H1 (cell line): ENCODE measurements at regions not wholly inside any gene's neighbourhood (a gene's known extent, or its start where the extent isn't known, plus 50 kb on each side); places are given as distances from the start of the nearest gene placed in this dataset.

Experiments used
- CTCF ChIA-PET: fragments of 300-600 bp; sonication (Branson Sonifier 250); formaldehyde crosslinking; loops from one replicate; lab custom pipeline; 2021; ENCODE audit not compliant: partially characterized antibody; lab: Charles Lee
- POLR2A ChIA-PET: fragments of 300-600 bp; sonication (Branson Sonifier 250); formaldehyde crosslinking; loops from one replicate; lab custom pipeline; 2021; ENCODE audit warnings: inconsistent platforms; ENCODE audit not compliant: partially characterized antibody; lab: Charles Lee
- DNase-seq, 2 experiments: peaks; one replicate each; pipeline versions ENCODE4 v3.0.0 to v3.0.0-alpha.2; 2010 to 2022; ENCODE audit warnings: low spot score in 2 of 2, low read depth in 1 of 2, mixed read lengths in 1 of 2
- FAIRE-seq: peaks from 2 replicates; lab custom pipeline; 2011; peaks lifted over from hg19 to GRCh38; lab: Jason Lieb, UNC
- H2AFZ ChIP-seq: 2 replicates; pipeline ENCODE4 v1.8.1; 2012; ENCODE audit warnings: low read length, inconsistent platforms
- H2AK5ac ChIP-seq: 2 replicates; pipeline ENCODE4 v1.6.1; 2013; ENCODE audit warnings: low read depth, low read length
- H2BK120ac ChIP-seq: replicated peaks from 2 replicates; pipeline ENCODE3; 2013; ENCODE audit warnings: low read depth, low read length, inconsistent platforms
- H2BK12ac ChIP-seq: 2 replicates; pipeline ENCODE4 v1.6.1; 2013; ENCODE audit warnings: low read depth, low read length
- H2BK15ac ChIP-seq: 2 replicates; pipeline ENCODE4 v1.6.1; 2013; ENCODE audit warnings: low read length
- H2BK20ac ChIP-seq: 2 replicates; pipeline ENCODE4 v1.6.1; 2013; ENCODE audit warnings: low read length
- H2BK5ac ChIP-seq: 2 replicates; pipeline ENCODE4 v1.6.1; 2013; ENCODE audit warnings: low read depth, low read length
- H3K14ac ChIP-seq: 2 replicates; pipeline ENCODE4 v1.6.1; 2013; ENCODE audit warnings: inconsistent platforms; ENCODE audit not compliant: insufficient read length
- H3K18ac ChIP-seq: 2 replicates; pipeline ENCODE4 v1.6.1; 2013; ENCODE audit warnings: low read length; ENCODE audit errors: extremely low read depth
- H3K23ac ChIP-seq: 2 replicates; pipeline ENCODE4 v1.6.1; 2013; ENCODE audit warnings: inconsistent platforms; ENCODE audit not compliant: insufficient read length
- H3K23me2 ChIP-seq: 2 replicates; pipeline ENCODE4 v1.6.1; 2013; ENCODE audit warnings: low read depth, low read length
- H3K27ac ChIP-seq: 2 replicates; pipeline ENCODE4 v1.6.1; 2011; ENCODE audit warnings: low read depth, low read length, inconsistent platforms
- H3K27me3 ChIP-seq, 4 experiments: replicated peaks in 1 of 4; 1 replicate in 1 of 4; 2 replicates in 3 of 4; pipeline versions ENCODE4 v1.6.1 to v1.8.1; 2011 to 2013; ENCODE audit warnings: low read length in 3 of 4, mild to moderate bottlenecking in 3 of 4, inconsistent platforms in 2 of 4, mixed read lengths in 2 of 4, moderate library complexity in 1 of 4; ENCODE audit not compliant: control insufficient read depth in 3 of 4, insufficient read depth in 3 of 4; ENCODE audit errors: extremely low read depth in 1 of 4
- H3K36me3 ChIP-seq, 4 experiments: 2 replicates each; pipeline versions ENCODE4 v1.6.1 to v1.8.1; 2011 to 2013; ENCODE audit warnings: mild to moderate bottlenecking in 4 of 4, low read length in 3 of 4, moderate library complexity in 2 of 4, control low read depth in 1 of 4, inconsistent platforms in 1 of 4; ENCODE audit not compliant: insufficient read depth in 4 of 4, control insufficient read depth in 2 of 4
- H3K4ac ChIP-seq: replicated peaks from 2 replicates; pipeline ENCODE3; 2013; ENCODE audit warnings: low read length, low read depth, mixed read lengths, inconsistent platforms; ENCODE audit not compliant: insufficient read length
- H3K4me1 ChIP-seq, 4 experiments: replicated peaks in 1 of 4; 1 replicate in 1 of 4; 2 replicates in 3 of 4; pipeline versions ENCODE4 v1.6.1 to v1.8.1; 2011 to 2013; ENCODE audit warnings: low read length in 3 of 4, inconsistent platforms in 2 of 4, mixed read lengths in 1 of 4; ENCODE audit not compliant: insufficient read depth in 4 of 4, control insufficient read depth in 3 of 4
- H3K4me2 ChIP-seq, 2 experiments: 2 replicates each; pipeline versions ENCODE4 v1.6.1 to v1.8.1; 2011 to 2013; ENCODE audit warnings: low read depth in 2 of 2, low read length in 2 of 2, control low read depth in 1 of 2, inconsistent platforms in 1 of 2, mild to moderate bottlenecking in 1 of 2; ENCODE audit not compliant: insufficient read depth in 1 of 2
- H3K4me3 ChIP-seq, 4 experiments: fragments of 200-600, 300-600 bp in 1 of 4; sonication (generic), shearing (Covaris generic), sonication (Bioruptor Twin) in 1 of 4; 2 replicates each; pipeline versions ENCODE4 v1.5.1 to v1.8.1; 2011 to 2016; ENCODE audit warnings: low read length in 4 of 4, low read depth in 3 of 4, control low read depth in 2 of 4, inconsistent platforms in 2 of 4, mild to moderate bottlenecking in 2 of 4, mixed read lengths in 1 of 4, moderate library complexity in 1 of 4; ENCODE audit not compliant: insufficient read depth in 2 of 4; ENCODE audit errors: extremely low read depth in 1 of 4
- H3K56ac ChIP-seq: replicated peaks from 2 replicates; pipeline ENCODE3; 2013; ENCODE audit warnings: low read depth, mild to moderate bottlenecking, mixed read lengths, low read length, inconsistent platforms; ENCODE audit not compliant: insufficient read length
- H3K79me1 ChIP-seq: 2 replicates; pipeline ENCODE4 v1.6.1; 2013; ENCODE audit warnings: low read depth, low read length, control low read depth
- H3K79me2 ChIP-seq, 2 experiments: 2 replicates each; pipeline versions ENCODE4 v1.6.1 to v1.8.1; 2012 to 2013; ENCODE audit warnings: low read length in 2 of 2, mild to moderate bottlenecking in 2 of 2, inconsistent platforms in 1 of 2; ENCODE audit not compliant: insufficient read depth in 2 of 2, control insufficient read depth in 1 of 2
- H3K9ac ChIP-seq, 4 experiments: replicated peaks in 1 of 4; 1 replicate in 1 of 4; 2 replicates in 3 of 4; pipeline versions ENCODE4 v1.6.1 to v1.8.1; 2011 to 2013; ENCODE audit warnings: low read depth in 3 of 4, low read length in 3 of 4, control low read depth in 2 of 4, mild to moderate bottlenecking in 2 of 4, moderate library complexity in 2 of 4, inconsistent platforms in 1 of 4; ENCODE audit errors: extremely low read depth in 1 of 4
- H3K9me3 ChIP-seq, 2 experiments: 2 replicates each; pipeline versions ENCODE4 v1.6.1 to v1.8.1; 2012 to 2013; ENCODE audit warnings: mild to moderate bottlenecking in 2 of 2, moderate library complexity in 2 of 2, control low read depth in 1 of 2, inconsistent platforms in 1 of 2, low read depth in 1 of 2, low read length in 1 of 2, mixed read lengths in 1 of 2; ENCODE audit not compliant: insufficient read depth in 2 of 2
- H4K20me1 ChIP-seq, 2 experiments: replicated peaks in 1 of 2; 2 replicates each; pipeline versions ENCODE3 to v1.8.1; 2011 to 2013; ENCODE audit warnings: inconsistent platforms in 2 of 2, low read length in 2 of 2, mild to moderate bottlenecking in 1 of 2; ENCODE audit not compliant: insufficient read depth in 2 of 2, control insufficient read depth in 1 of 2
- H4K5ac ChIP-seq: 2 replicates; pipeline ENCODE4 v1.6.1; 2013; ENCODE audit warnings: low read length, low read depth, mixed read lengths, inconsistent platforms; ENCODE audit not compliant: insufficient read length
- H4K8ac ChIP-seq: 2 replicates; pipeline ENCODE4 v1.8.0; 2013; ENCODE audit warnings: mild to moderate bottlenecking, moderate library complexity, low read length, inconsistent platforms; ENCODE audit not compliant: insufficient read depth; ENCODE audit errors: extremely low read depth
- H4K91ac ChIP-seq: replicated peaks from 2 replicates; pipeline ENCODE3; 2013; ENCODE audit warnings: low read length, mixed read lengths, inconsistent platforms; ENCODE audit not compliant: insufficient read length
- CHD1 ChIP-seq: IDR thresholded peaks from 2 replicates; pipeline ENCODE4 v1.6.1; 2012; ENCODE audit warnings: low read depth, low read length, improper control_type of control experiment
- TEAD4 ChIP-seq: IDR thresholded peaks from 2 replicates; pipeline ENCODE4 v1.6.1; 2012; ENCODE audit warnings: low read depth, low read length, inconsistent platforms, mixed read lengths
- WGBS, 2 experiments: shearing (Covaris generic) in 1 of 2; methylation state at CpG; one replicate each; pipeline versions ENCODE4 v1.1.6 to v1.1.7; 2013 to 2015; ENCODE audit warnings: low lambda C conversion rate in 2 of 2, mixed read lengths in 2 of 2, inconsistent platforms in 1 of 2, low coverage in 1 of 2, missing lambda C conversion rate in 1 of 2; ENCODE audit not compliant: insufficient replicate concordance in 2 of 2, insufficient coverage in 1 of 2, insufficient read length in 1 of 2; ENCODE audit errors: extremely low coverage in 1 of 2, missing lambda C conversion rate in 1 of 2; 5-methylcytosine and 5-hydroxymethylcytosine counted together

- no peak overlapping the region for H3K18ac ChIP-seq
- no peak overlapping the region for H3K23ac ChIP-seq
- H3K79me1 ChIP-seq: no peaks in the 10 kb centered on the region
- no peak overlapping the region for H3K14ac ChIP-seq
- H2BK20ac ChIP-seq: no peak overlapping the region
- H3K4me1 ChIP-seq: no peaks in the 10 kb centered on the region; a peak in 1 of 7 replicates
- H2AFZ ChIP-seq: no peak overlapping the region
- no peak overlapping the region for H3K4ac ChIP-seq
- no peak overlapping the region for H4K8ac ChIP-seq
- no peak overlapping the region for H2BK15ac ChIP-seq
- no peaks in the 10 kb centered on the region for H3K9me3 ChIP-seq
- no peak overlapping the region for H4K91ac ChIP-seq
- no peak overlapping the region for H2BK5ac ChIP-seq
- no peak for DNase-seq
- no peak overlapping the region for H4K5ac ChIP-seq
- H3K4me2 ChIP-seq: no peak overlapping the region
- H3K4me3 ChIP-seq: no peak overlapping the region
- no peaks in the 10 kb centered on the region for H3K79me2 ChIP-seq
- H2BK120ac ChIP-seq: no peak overlapping the region
- H3K9ac ChIP-seq: no peak overlapping the region
- no peak overlapping the region for H3K56ac ChIP-seq
- H3K36me3 ChIP-seq: no peaks in the 10 kb centered on the region
- H3K27me3 ChIP-seq: no peaks in the 10 kb centered on the region
- H3K23me2 ChIP-seq: no peaks in the 10 kb centered on the region
- ChIA-PET CTCF (interaction anchor here (0.6 to 0.7 kb wide), 2 partner anchors 35 to 83 kb away, joined by 3 to 4 read pairs; no protein-coding TSS in a partner anchor), POLR2A (no interaction called here)
- H2AK5ac ChIP-seq: no peak overlapping the region
- no peak overlapping the region for H3K27ac ChIP-seq
- no peak overlapping the region for H2BK12ac ChIP-seq
- FAIRE-seq: no peak
- no peaks in the 10 kb centered on the region for H4K20me1 ChIP-seq
- WGBS, 2 experiments: 92% methylated on average over 4 of the region's 5 CpGs; no CpG with 5 or more reads in 1 of the 2 experiments
- TF ChIP-seq CHD1 (no peak), TEAD4 (no peak)
Measured at GRCh38 chr12:88814779-88815178, 234.5 kb upstream of the KITLG start.
